Stimulated activated CD4-positive, alpha-beta T cell treated with anti-CD3 and anti-CD28 coated beads, Interleukin-15, amount 100 ng/mL, for 24 hours (primary cell): ENCODE measurements at regions not wholly inside any gene's neighbourhood (a gene's known extent, or its start where the extent isn't known, plus 50 kb on each side); places are given as distances from the start of the nearest gene placed in this dataset.
"Not testable (repeated sequence)": the region's sequence is repeated elsewhere in the genome, so short reads cannot be mapped to it uniquely, and the experiment has no call there.

Source experiments
- DNase-seq: peaks from one replicate; pipeline ENCODE4 v3.0.0-alpha.2; 2020

DNA sequence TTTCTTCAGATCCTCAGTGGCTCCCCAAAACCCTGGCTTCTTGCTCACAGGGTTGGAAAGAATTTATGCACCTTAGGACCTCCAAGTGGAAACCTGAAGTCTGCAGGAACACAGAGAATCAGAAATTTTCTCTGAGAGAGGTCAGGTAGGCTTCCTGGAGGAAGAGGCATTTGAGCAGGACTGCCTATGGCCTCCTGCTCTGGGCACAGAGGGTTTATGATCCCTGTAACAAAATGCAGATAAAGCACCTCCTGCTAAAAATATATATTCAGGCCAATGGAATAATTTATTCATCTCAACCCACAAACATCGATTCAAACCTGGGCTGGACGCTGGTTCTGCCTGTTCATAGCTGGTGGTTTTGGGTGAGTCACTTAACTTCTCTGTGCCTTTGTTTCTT, 68.1 kb upstream of the FGF3 start:
- DNase-seq = no peak

DNA sequence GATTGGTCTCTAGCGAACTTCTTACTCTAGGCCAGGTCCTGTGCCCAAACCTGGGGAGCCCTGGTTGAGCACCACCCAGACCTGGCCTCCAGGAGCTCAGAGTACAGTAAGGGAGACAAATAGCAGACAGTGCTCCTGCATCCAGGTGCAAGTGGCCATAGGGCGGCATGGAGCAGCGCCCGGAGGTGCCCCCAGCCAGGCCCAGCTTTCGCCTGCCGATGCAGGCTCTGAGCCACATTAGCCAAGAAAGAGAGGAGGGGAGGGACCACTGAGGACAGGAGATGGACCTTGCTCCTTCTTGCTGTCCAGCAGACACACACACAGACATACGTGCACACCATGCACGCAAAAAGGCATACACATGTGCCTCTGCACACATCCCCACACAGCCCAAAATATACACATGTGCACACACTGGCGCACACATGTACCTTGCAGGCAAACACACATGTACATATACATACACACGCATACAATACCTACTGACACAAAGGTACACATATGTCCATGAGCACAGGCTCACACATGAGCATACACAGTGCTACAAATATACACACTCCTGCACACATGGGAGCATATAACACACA, 68.7 kb upstream of the FGF3 start:
- no peak for DNase-seq

DNA sequence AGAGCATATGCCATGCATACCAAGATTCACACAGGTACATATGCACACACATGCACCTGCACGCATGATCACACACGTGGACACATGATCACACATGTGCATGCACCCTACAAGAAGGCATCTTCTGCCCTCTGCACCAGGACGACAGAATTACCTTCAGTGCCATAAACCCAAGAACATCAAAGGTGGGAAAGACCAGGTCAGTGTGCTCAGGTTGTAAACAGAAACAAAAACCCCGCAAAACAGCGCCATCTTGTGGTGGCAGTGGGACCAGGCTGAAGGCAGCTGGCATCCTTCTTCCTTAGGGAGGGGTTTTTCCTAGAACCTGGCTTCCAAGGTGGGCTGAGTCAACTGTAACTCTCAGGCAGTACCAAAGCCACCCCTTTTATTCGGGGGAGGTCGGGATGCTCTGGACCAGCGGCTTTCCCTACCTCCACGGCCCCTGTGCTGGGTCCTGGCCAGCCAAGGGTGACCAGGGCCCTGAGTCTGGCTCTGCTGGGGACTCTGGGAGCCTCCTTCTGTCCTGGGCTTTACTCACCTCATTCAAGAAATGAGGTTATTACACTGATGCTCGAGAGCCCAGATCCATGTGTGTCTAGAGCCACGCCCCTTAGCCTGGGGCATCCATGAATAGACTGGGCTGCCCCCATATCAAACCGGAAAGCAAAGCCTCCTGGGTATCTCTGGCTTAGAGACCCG, 69.4 kb upstream of the FGF3 start:
- DNase-seq = peak; percentile 74

DNA sequence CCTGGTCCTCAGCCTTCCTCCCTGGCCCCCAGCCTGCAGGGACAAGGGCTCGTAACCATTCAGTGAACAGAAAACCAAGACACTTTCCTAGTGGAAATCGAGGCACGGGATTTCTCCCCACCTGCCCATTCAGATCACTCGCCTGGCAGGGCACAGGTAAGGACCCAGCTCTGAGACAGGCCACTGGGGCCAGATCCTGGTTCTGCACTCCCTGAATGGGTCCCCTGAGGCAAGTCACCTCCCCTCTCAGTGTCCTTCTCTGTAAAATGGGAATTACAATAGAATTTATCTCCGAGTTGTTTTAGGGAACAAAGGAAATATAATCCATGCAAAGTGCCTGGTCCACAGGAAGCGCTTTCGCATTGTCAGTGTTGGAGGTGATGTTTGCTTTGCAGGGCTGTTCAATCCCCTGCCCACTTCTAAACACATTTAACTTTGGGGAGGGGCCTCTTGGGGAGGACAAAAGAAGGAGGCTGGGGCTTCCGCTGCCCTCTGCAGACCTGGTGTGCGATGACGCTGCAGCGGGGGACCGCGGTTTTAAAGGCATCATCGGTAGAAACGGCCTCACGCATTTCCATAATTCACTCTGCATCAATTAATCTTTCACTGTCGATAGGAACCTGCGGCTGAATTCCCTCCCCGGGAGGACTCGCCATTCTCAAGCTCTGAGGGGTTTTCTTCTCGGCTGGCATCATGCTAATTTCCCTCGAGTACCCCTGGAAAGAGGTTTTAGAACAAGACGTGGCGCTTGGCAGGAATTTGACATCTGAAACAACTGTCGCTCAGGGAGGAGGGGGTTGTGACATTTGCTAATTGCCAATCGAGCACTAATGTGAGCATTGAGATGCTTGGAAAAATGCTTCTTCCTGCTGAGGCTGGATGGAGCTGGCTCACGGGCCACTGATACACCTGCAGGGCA, 70.4 kb upstream of the FGF3 start:
- DNase-seq = no peak

DNA sequence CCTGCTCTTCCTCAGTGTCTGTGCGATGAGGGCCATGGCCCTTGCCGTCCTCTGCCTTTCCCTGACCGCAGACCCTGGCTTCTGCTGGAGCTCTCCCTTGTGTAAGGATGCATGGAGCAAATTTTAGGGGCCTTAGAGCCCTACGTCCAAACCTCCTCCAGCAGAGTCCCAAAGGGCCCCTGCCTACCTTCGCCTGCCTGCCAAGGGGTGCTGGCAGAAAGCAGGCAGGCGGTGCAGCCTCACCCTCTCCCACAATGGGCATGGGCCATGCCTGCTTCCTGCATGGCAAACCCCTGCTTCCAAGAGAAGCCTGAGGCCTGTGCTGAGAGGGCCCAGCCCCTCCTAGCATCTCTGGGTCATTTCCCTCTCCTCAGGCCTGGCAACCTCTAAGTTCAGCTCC, 71.3 kb upstream of the FGF3 start:
- no peak for DNase-seq

DNA sequence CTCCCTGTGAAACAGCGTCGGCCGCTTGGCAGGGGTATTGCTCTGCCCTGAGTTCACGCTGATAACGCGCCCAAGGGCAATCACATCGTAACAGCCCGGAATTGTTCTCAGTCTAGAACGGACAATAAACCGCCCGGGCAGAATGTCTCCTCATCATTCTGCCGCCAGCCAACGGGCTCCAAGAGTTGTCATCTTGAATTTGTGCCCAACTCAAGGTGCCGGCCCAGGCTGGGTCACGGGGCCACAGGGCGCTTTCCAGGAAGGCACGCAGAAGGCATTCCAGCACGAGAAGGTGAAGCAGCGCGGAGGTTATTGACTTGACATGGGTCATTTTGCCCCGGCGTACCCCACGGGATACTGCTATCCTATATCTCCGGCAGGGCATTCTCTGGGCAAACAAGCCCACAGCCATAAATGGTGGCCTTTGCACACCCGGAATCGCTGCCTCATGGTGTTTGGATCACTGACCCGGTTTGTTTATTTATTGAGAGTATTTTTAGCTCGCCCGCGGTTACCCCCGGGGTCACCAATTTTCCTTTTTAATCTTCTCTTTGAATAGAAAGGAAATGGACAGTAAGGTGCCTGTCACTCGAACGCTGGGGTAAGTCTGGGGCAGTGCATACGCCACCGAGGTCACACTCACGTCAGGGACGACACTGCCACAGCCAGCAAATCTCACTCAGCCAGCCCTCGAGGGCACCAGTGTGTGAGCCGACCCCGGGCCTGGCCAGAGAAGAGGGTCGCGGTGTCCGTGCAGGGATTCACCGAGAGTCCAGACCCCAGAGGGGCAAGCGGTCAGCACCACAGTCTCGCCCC, 72.4 kb upstream of the FGF3 start:
- DNase-seq = no peak

DNA sequence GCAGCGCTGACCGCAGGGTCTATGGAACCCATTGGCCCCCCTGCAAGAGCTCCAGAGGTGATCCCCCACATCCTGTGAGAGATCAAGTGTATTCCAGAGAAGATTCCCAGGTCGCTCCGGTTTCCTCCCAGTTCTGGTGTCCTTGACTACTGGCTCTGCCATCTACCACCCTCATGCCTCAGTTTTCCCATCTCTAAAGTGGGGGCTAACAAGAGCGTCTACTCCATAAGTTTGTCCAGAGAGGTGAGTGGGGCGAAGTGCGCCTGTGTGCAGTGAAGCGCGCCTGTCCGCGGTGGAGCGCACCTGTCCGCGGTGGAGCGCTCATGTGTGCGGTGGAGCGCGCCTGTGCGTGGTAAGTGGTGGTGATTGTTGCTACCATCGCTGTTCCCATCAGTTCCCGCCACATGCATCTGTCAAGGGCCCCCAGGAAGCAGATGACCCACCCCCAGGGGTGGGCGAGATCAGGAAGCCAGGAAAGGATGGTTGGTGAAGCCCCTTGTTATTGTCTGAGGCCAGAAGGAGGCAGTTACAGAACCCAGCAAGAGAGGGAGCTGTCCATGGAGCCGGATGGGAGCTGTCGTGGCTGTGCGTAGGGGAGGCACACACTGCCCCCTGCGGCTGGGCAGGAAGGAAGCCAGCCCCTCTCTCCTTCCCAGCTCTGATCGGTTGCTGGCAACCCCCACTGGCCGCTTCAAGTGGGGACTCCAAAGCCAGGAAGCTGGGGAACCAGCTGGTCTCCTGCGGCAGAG, 73.2 kb upstream of the FGF3 start:
- no peak for DNase-seq

DNA sequence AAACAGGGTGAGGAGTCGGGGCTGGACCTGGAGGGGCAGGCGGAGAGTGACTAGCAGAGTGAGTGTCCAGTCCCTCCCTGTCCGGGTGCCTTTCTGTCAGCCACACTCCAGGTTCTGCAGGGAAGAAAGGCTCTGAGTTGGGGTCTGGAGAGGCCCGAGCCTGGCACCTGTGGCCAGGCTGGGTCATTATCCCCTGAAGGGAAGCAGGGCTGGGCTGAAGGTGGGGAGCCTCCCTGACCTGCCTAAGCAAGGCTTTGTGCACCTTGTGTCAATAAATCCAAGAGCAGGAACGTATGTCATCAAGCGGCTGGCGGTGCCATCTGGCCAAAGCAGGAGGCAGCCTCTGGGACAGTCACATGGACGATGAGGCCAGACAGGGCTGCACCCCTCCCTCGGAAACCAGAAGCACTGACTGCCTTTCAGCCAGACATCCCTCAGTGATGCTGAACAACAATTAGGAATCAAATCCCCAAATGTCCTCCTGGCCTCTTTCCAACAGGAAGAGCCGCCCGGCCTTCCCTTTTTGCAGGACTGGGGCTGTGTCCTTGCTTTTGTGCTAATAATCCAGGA, 73.9 kb upstream of the FGF3 start:
- DNase-seq = no peak

DNA sequence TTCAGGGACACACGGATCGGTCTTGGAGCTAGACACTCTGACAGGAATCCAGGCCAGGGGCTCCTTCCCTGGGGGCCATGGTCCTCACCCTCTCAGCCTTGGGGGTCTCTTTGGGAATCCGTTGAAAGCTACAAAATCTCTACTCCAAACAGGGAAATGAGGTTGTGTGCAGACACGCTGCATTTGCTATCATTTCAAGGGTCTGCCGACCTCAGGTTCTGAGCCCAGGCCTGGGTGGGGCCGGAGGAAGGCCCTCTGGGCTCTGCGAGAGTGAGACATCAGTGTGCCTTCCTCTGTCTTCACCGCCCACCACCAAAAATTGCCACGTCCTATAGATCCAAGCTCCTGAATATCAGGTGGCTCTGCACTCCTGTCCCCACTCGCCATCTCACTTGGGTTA, 74.4 kb upstream of the FGF3 start:
- DNase-seq = no peak

DNA sequence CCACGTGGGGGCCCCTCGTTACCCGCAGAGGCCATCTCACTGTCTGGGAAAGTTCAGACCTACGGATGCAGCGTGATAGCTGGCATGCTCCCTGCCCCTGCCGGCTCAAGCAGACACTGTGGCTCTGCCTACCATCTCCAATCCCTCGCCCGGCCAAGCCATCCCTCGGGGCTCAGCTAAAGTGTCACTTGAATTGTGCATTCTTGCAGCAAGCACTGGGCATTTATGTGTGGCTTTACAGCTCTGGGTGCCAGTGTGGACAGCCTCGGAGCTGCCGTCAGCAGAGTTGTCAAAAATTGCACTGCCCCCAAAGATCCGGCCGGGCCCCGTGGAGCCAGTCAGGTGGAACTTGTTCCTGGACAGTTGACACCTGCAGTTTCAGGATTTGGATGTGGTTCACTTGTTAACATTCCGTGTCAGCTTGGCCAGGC, 75.0 kb upstream of the FGF3 start:
- no peak for DNase-seq

DNA sequence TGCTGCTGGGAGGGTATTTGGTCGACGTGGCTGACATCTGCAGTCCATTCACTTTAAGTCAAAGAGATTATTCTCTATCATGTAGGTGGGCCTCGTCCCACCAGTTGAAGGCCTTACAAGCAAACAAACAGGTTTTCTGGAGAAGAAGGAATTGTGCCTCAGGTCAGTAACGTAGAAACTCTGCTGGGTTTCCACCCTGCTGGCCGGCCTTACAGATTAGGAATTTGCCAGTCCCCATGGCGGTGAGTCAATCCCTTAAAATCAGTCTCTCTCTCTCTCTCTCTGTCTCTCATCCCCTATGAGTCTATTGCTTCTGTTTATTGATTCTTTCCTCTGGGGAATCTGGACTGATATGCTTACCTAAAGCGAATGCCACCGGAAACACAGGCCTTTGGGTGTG, 75.4 kb upstream of the FGF3 start:
- DNase-seq = no peak

DNA sequence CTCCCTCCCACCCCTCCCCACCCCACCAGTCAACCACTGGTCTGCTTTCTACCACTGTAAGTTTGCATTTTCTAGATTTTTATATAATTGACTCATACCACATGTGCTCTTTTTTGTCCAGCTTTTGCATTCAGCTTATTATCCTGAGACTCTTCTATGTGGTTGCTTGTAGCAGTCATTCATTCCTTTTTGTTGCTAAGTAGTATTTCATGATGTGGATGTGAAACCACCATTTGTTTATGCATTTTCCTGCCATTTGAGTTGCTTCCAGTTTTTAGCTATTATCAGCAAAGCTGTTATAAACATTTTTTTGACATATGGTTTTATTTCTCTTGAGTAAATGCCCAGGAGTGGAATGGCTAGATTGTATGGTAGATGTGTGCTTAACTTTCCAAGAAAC, 77.0 kb upstream of the FGF3 start:
- no peak for DNase-seq

DNA sequence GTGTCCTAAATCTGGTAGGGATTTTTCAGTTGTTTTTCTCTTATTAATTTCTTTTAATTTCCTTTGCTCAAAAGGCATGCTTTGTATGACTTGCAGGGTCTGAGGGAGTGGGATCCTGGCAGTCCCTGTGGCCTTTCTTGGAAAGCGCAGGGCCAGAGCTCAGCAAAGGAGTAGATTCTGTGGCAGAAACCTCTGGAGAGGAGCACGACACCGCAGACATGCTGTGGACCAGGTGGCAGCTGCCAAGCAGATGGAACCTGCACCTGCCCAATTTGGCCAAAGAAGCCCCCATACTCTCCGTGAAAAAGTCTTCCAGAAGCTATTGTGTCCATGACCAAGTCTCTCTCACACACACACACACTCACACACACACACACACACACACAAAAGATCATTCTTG, 78.9 kb upstream of the FGF3 start:
- DNase-seq = no peak

DNA sequence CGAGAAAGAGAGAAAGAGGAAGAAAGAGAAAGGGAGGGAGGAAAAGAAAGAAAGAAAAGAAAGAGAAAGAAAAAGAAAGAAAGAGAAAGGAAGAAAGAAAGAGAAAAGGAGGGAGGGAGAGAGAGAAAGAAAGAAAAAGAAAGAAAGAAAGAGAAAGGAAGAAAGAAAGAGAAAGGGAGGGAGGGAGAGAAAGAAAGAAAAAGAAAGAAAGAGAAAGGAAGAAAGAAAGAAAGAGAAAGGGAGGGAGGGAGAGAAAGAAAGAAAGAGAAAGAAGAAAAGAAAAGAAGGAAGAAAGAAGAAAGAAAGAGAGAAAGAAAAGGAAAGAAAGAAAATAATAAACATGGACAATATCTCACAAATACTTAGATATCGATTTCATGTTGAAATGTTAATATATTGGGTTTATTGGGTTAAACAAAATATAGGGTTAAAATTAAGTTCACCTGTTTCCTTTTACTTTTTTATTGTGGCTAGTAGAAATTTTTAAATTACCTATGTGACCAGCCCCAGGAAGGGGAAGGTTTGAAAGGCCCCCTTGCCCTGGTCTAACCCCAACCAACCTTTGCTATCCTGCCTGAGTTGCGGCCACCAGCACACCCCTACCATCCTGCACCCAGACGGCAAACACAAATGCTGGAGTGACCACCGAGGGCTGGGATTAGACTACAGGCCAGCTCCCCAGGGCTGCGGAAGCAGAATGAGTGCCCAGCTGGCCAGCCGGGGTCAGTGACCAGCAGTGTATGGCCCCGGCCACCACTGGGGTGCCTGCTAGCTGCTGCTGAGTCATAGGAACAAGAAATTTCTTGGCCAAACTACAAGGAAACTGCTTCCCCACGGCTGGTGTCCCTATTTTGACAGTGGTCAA, 81.0 kb upstream of the FGF3 start:
- no peak for DNase-seq

DNA sequence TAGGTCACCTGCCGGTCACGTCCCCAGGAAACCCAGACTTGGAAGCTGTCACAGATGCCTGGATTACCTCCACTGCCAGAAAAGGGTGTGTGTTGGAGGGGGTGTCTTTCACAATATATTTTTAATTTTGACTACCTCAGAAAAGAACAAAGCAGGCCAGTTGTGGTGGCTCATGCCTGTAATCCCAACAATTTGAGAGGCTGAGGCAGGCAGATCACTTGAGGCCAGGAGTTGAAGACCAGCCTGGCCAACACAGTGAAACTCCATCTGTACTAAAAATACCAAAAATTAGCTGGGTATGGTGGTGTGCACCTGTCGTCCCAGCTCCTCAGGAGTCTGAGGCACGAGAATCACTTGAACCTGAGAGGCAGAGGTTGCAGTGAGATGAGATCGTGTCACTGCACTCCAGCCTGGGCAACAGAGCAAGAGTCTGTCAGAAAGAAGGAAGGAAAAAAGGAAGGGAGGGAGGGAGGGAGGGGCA, 81.6 kb upstream of the FGF3 start:
- DNase-seq = not testable (repeated sequence)

DNA sequence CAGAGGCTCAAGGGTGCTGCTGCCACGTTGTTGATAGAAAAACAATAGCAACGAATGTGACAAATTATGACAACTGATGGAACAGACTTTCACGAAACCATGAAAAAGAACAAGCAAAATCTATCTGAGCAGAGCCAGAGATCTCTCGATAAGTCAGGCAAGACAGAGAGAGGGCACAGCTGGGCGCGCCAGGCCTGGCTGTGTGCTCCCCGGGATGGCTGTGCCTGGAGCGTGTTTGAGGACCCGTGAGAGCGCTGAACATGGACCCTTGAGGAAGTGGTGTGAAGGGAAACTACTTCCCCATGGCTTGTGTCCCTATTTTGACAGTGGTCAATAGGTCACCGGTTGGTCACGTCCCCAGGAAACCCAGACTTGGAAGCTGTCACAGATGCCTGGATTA, 83.1 kb upstream of the FGF3 start:
- no peak for DNase-seq

DNA sequence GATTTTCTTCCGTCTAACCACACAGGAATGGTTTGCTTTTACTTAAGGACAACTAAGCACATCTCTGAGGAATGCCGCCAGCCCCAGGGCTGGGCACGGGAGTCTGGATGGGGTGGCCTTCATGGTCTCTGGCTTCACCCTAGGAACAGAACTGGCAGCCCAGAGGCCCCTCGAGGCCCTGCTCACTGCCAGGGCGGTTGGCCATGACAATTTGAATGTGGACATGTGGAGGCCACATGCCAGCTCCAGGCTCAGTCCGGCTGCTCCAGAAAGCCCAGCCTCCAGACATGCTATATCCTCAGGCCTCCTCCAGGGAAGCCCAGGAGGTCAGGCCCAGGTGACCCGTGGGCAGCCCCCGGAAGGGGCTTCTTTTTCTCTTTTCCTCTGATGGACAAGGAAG, 84.0 kb upstream of the FGF3 start:
- DNase-seq = no peak

DNA sequence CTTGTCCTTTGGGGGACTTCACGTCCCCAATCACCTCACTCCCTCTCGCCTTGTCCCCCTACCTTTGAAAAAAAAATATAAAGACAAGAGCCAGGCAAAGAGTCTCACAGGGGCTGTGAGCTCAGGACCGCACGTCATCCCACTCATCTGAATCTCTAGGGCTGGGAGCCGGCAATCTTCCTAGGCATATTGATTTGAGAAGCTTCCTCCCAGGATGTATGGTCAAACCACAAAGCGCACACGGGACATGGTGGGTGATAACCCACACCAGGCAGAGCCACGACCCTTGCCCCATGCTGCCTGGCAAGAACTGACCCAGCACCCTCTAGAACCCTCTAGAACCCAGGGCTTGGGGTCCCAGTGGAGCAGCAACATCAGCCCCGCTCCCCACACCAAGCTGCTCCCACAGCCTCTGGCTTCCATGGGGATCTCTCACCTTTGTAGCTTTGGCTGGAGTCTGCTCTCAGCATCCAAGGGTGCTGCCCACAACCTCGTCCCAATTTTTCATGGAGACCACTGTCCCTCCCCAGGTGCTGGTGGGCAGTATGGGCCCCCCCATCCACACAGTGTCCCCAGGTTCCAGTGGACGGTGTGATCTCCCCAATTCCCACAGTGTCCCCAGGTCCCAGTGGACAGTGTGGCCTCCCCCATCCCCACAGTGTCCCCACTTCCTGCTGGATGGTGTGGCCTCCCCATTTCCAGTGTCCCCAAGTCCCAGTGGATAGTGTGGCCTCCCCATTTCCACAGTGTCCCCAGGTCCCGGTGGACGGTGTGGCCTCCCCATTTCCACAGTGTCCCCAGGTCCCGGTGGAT, 85.2 kb upstream of the FGF3 start:
- DNase-seq = no peak

DNA sequence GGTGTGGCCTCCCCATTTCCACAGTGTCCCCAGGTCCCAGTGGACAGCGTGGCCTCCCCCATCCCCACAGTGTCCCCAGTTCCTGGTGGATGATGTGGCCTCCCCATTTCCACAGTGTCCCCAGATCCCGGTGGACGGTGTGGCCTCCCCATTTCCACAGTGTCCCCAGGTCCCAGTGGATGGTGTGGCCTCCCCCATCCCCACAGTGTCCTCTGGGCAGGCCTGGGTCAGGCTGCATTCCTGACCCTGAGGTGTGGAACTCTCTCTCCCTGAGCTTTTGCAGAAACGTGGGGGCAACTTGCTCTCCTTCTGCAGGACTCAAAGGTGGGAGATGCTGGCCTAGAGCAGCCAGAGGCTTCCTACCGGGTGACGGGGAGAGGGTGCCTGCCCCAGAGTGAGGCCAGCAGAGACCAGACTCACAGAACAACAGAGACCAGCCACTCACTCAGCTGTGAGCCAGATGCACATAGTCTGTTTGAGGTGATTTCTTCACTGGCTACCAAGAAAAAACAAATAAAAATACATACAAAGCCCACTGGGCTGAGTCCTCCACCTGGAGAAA, 85.8 kb upstream of the FGF3 start:
- DNase-seq = no peak
